ENCODE measurements at regions not wholly inside any gene's neighbourhood (a gene's known extent, or its start where the extent isn't known, plus 50 kb on each side); places are given as distances from the start of the nearest gene placed in this dataset.

DNA sequence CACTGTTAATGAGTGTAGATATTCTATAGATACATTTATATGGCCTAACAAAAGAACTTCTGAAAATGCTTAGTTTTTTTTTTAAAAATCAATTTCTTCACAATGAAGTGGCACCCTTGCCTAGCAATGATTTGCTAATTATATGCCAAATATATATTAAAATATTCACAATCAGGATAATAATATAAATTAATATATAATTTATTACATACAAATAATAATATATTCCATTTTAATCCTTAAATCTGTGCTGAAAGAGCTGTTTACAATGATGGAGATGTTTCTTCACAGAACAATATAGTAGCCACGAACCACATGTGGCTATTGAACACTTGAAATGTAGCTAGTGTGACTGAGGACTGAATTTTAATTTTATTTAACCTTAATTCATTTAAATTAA lies 648.4 kb upstream of the GBE1 start:
- TF ChIP-seq, protein P1, sequence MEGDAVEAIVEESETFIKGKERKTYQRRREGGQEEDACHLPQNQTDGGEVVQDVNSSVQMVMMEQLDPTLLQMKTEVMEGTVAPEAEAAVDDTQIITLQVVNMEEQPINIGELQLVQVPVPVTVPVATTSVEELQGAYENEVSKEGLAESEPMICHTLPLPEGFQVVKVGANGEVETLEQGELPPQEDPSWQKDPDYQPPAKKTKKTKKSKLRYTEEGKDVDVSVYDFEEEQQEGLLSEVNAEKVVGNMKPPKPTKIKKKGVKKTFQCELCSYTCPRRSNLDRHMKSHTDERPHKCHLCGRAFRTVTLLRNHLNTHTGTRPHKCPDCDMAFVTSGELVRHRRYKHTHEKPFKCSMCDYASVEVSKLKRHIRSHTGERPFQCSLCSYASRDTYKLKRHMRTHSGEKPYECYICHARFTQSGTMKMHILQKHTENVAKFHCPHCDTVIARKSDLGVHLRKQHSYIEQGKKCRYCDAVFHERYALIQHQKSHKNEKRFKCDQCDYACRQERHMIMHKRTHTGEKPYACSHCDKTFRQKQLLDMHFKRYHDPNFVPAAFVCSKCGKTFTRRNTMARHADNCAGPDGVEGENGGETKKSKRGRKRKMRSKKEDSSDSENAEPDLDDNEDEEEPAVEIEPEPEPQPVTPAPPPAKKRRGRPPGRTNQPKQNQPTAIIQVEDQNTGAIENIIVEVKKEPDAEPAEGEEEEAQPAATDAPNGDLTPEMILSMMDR (IDR thresholded peaks at IDR 0.05), result no peak
- TF ChIP-seq POLR2A (IDR thresholded peaks at IDR 0.05), result no peak
- DNase-seq, result no peak

DNA sequence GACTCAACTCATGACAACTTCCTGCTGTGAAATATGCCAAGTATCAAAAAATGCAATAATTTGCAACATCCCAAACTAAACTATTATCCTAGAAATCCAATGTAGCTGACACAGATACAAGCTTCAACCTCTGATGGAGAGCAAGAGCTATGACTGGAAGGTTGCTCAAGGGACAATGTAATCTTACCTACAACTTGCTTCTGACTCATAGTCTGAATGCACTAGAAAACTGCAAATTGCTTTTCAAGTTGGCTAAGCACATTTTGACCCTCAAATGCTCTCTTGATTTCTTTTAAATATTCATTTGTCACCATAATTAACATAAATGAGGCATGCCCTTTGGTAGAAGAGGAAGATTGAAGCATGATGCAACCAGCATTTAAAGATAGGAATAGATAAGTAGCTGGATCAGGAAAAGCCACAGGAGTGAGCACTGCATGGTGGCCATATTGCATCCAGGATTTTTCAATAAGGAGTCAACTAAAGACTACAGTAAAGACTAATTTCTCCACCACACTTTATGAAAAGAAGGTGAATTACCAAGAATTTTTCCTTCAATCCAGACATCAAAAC lies 630.8 kb upstream of the GBE1 start:
- Histone ChIP-seq H3K27ac (no peak overlapping the region), H3K36me3 (no peaks in the 10 kb centered on the region), H3K27me3 (no peaks in the 10 kb centered on the region), H3K9me3 (peaks cover 0 to 5% (median 0%) of the 10 kb centered on the region in 4 donors), H3K4me3 (no peak overlapping the region), H3K4me1 (no peaks in the 10 kb centered on the region)
- TF ChIP-seq POLR2A (IDR thresholded peaks at IDR 0.05), result no peak
- TF ChIP-seq, protein P1 (IDR thresholded peaks at IDR 0.05), result no peak
- DNase-seq, result no peak

More for the DNA sequence above, 648.4 kb upstream of the GBE1 start:
- no peak overlapping the region for H3K4me3 ChIP-seq
- no peaks in the 10 kb centered on the region for H3K36me3 ChIP-seq
- no peaks in the 10 kb centered on the region for H3K4me1 ChIP-seq
- no peak overlapping the region for H3K27ac ChIP-seq
- no peaks in the 10 kb centered on the region for H3K9me3 ChIP-seq
- no peaks in the 10 kb centered on the region for H3K27me3 ChIP-seq

DNA sequence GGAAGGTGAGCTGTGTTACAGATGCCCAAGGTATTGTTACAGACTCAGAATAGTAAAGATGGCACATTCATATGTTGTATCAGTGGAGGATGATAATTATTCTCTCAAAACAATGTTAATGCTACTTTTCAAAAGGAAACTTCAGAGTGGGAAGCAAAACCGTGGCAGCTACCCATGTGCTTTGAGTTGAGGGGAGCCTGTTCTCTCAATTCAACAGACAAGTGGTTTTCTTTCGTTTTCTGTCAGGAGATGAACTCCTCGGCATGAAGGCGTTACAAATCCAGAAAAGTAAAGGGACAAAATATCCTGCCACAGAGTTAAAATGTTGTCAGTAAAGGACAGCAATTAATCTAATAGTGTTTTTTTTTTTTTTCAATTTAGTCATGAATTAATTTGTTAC lies 629.4 kb upstream of the GBE1 start:
- no peaks in the 10 kb centered on the region for H3K4me1 ChIP-seq
- TF ChIP-seq, protein P1 (IDR thresholded peaks at IDR 0.05), result no peak
- no peak for TF ChIP-seq POLR2A (IDR thresholded peaks at IDR 0.05)

DNA sequence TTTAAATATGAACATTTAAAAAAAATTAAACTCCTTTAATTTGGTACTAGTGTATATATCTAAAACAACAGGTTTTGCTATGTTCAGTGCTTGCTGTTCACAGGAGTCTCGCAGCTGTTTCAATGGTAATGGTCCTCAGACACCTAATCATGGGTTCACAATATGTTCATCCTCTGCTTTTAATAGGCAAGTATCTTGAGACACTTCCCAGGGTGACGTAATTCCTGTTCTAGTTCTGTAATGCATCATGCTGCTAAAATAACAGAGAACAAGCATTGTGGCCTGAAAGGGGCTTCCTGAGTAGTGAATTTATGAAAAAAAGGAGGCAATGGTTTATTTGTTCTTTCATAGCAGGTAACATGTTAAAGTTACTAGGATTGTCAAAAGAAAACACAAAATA lies 625.2 kb upstream of the GBE1 start:
- H3K4me1 ChIP-seq, result no peaks in the 10 kb centered on the region
- H3K27me3 ChIP-seq, result no peaks in the 10 kb centered on the region
- H3K9me3 ChIP-seq, result no peaks in the 10 kb centered on the region
- no peak overlapping the region for H3K4me3 ChIP-seq
- no peak for TF ChIP-seq POLR2A (IDR thresholded peaks at IDR 0.05)
- TF ChIP-seq, protein P1 (IDR thresholded peaks at IDR 0.05), result no peak
- no peak for DNase-seq
- no peak overlapping the region for H3K27ac ChIP-seq
- no peaks in the 10 kb centered on the region for H3K36me3 ChIP-seq

More for the DNA sequence above, 629.4 kb upstream of the GBE1 start:
- no peak overlapping the region for H3K4me3 ChIP-seq
- no peak overlapping the region for H3K27ac ChIP-seq
- H3K36me3 ChIP-seq, result no peaks in the 10 kb centered on the region
- no peak for DNase-seq
- H3K27me3 ChIP-seq, result no peaks in the 10 kb centered on the region
- H3K9me3 ChIP-seq, result no peaks in the 10 kb centered on the region

DNA sequence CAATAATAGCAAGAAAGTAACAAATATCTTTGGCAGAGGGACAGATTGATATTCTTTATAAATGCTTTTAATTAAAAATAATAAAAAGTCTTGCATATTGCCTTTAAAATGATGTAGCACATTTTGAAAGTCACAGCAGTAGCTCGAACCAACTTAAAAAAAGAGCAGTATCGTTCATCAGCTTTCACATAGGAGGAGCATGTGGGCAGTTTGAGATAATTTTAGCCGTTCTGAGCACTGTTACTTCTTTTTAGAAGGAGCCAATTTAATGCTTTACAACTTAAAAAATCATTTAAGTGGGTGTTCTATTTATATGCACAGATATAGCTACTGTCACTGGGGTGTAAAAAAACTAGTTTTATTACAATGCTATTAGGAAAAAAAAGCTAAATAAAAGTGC lies 622.7 kb upstream of the GBE1 start:
- TF ChIP-seq, protein P1 (IDR thresholded peaks at IDR 0.05), result no peak
- no peak for TF ChIP-seq POLR2A (IDR thresholded peaks at IDR 0.05)
- no peaks in the 10 kb centered on the region for H3K27me3 ChIP-seq
- H3K4me3 ChIP-seq, result no peak overlapping the region

DNA sequence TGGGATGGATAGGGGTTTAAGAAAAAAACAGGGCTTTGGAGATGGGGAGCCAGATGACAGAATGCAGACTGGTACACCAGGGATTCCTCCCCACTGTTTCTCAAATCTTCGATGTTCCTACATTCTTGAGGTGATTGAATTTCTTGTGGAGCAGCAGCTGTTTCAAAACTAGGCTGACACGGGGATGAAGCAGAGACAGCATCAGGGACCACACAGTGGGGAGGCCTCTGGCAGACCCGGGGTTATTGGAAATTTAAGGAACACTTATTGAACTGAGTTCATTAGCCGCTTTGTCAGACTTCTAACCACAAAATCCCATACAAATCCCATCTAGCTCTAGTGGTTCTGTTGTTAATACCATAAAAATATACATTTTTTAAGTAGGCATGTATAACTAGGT lies 621.4 kb upstream of the GBE1 start:
- H3K4me1 ChIP-seq, result no peaks in the 10 kb centered on the region
- no peaks in the 10 kb centered on the region for H3K36me3 ChIP-seq
- H3K27ac ChIP-seq, result no peak overlapping the region
- TF ChIP-seq, protein P1 (IDR thresholded peaks at IDR 0.05), result no peak
- TF ChIP-seq POLR2A (IDR thresholded peaks at IDR 0.05), result no peak
- no peak overlapping the region for H3K4me3 ChIP-seq
- no peaks in the 10 kb centered on the region for H3K27me3 ChIP-seq
- no peaks in the 10 kb centered on the region for H3K9me3 ChIP-seq
- DNase-seq, result no peak

More for the DNA sequence above, 622.7 kb upstream of the GBE1 start:
- no peaks in the 10 kb centered on the region for H3K4me1 ChIP-seq
- no peak overlapping the region for H3K27ac ChIP-seq
- no peaks in the 10 kb centered on the region for H3K36me3 ChIP-seq
- no peak for DNase-seq
- no peaks in the 10 kb centered on the region for H3K9me3 ChIP-seq

Data from Peyer's patch (tissue), 4 donors.